ENCODE measurements at regions not wholly inside any gene's neighbourhood (a gene's known extent, or its start where the extent isn't known, plus 50 kb on each side); places are given as distances from the start of the nearest gene placed in this dataset.
A peak's percentile ranks its signal among the peaks of the same experiment; 100 is the strongest.

GRCh38 chr2:234293973-234294372 is 202.9 kb downstream of the ARL4C start:
- peak overlapping the region in 2 of 4 donors; percentile 2 to 80 for H3K27ac ChIP-seq
- no peaks in the 10 kb centered on the region for H3K27me3 ChIP-seq
- H3K4me3 ChIP-seq, result no peak overlapping the region
- 49 to 66% methylated on average over 4 of the region's 4 CpGs for WGBS, 2 donors
- peaks cover 10 to 31% (median 12%) of the 10 kb centered on the region in 3 donors for H3K4me1 ChIP-seq
- intact Hi-C loops (cut with DNase I), result loop anchor here (5.0 kb wide), 1 partner anchor 203 kb away; the partner anchor contains the start of gene ARL4C
- no peaks in the 10 kb centered on the region for H3K9me3 ChIP-seq
- H3K36me3 ChIP-seq, result no peaks in the 10 kb centered on the region
- TF ChIP-seq, protein P1, sequence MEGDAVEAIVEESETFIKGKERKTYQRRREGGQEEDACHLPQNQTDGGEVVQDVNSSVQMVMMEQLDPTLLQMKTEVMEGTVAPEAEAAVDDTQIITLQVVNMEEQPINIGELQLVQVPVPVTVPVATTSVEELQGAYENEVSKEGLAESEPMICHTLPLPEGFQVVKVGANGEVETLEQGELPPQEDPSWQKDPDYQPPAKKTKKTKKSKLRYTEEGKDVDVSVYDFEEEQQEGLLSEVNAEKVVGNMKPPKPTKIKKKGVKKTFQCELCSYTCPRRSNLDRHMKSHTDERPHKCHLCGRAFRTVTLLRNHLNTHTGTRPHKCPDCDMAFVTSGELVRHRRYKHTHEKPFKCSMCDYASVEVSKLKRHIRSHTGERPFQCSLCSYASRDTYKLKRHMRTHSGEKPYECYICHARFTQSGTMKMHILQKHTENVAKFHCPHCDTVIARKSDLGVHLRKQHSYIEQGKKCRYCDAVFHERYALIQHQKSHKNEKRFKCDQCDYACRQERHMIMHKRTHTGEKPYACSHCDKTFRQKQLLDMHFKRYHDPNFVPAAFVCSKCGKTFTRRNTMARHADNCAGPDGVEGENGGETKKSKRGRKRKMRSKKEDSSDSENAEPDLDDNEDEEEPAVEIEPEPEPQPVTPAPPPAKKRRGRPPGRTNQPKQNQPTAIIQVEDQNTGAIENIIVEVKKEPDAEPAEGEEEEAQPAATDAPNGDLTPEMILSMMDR (IDR thresholded peaks at IDR 0.05), result no peak
- no peak for TF ChIP-seq POLR2A (IDR thresholded peaks at IDR 0.05)
- no peak for DNase-seq

- Histone ChIP-seq H3K36me3 (no peaks in the 10 kb centered on the region), H3K4me3 (no peak overlapping the region), H3K27me3 (no peaks in the 10 kb centered on the region), H3K27ac (peak overlapping the region in 1 of 4 donors; percentile 80), H3K9me3 (no peaks in the 10 kb centered on the region), H3K4me1 (peaks cover 10 to 34% (median 15%) of the 10 kb centered on the region in 3 donors)
- no peak for DNase-seq
- intact Hi-C loops (cut with DNase I), result loop anchor here (5.0 kb wide), 1 partner anchor 204 kb away; the partner anchor contains the start of gene ARL4C
- TF ChIP-seq, protein P1 (IDR thresholded peaks at IDR 0.05), result no peak
- TF ChIP-seq POLR2A (IDR thresholded peaks at IDR 0.05), result no peak
Observed at GRCh38 chr2:234292962-234293243, 204.0 kb downstream of the ARL4C start.

DNA sequence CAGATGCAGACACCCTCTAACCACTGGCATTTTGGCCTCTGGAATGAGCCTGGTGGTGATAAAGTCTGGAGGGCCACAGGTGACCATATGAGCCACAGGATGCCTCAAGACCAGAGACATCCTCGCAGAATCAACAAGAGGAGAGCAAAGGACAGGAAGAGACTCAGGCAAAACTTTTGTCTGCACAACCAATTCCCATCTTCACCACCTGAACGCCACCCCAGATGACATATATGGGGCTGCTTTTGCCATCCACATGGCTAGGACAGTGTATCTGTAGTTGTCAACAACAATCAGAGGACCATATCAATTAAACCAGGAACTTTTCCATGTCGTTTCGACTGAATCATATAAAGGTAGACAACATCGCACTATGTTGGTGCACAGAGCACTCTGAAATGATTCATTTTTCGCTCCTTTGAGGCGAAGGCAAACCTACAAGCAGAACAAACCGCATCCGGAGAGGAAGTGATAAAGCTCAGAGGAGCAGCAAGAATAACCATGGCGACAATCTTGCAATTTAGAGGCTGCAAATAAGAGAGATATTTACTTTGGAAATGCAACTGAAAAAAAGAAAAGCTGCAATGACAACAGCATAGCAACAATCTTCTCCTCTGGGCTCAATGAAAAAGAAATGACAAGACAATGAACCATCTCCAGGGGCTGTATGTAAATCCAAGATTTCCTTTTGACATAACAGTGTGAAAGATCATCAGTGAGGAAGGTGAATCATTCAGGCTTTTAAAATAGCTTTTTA is 204.5 kb downstream of the ARL4C start:
- no peak for DNase-seq
- WGBS, 2 donors, result 62 to 77% methylated on average over 10 of the region's 10 CpGs
- intact Hi-C loops (cut with DNase I), result loop anchor here (5.0 kb wide), 1 partner anchor 205 kb away; the partner anchor contains the start of gene ARL4C
- no peak for TF ChIP-seq POLR2A (IDR thresholded peaks at IDR 0.05)
- TF ChIP-seq, protein P1 (IDR thresholded peaks at IDR 0.05), result no peak
- Histone ChIP-seq H3K9me3 (no peaks in the 10 kb centered on the region), H3K4me3 (no peak overlapping the region), H3K27ac (peak overlapping the region in 3 of 4 donors; percentile 30 to 80 (median 71)), H3K4me1 (peaks cover 10 to 34% (median 15%) of the 10 kb centered on the region in 3 donors), H3K36me3 (no peaks in the 10 kb centered on the region), H3K27me3 (no peaks in the 10 kb centered on the region)

DNA sequence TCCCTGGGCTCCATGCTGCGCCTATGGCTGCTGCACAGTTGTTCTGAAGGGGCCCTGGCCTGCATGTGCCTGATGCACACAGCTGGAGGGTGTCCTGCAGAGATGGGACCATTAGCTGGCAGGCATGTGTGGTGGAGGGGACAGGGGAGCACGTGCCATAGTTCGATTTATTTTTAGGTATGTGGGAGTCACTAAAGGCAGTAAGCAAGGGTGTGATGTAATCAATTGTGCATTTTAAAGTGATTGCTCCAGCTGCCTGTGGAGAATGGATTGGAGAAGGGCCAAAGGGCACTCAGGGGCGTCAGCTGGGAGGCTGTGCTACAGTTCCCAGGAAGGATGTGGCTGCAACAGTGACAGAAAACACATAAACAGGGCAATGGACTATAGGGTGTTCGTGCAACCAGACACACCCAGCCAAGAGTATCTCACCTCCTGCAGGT is 205.1 kb downstream of the ARL4C start:
- Histone ChIP-seq H3K4me3 (no peak overlapping the region), H3K27ac (peak overlapping the region; percentile 30 to 80 (median 61)), H3K36me3 (no peaks in the 10 kb centered on the region), H3K27me3 (no peaks in the 10 kb centered on the region), H3K9me3 (no peaks in the 10 kb centered on the region), H3K4me1 (peaks cover 10 to 34% (median 15%) of the 10 kb centered on the region in 3 donors)
- intact Hi-C loops (cut with DNase I), result loop anchor here (5.0 kb wide), 1 partner anchor 206 kb away; the partner anchor contains the start of gene ARL4C
- DNase-seq, result no peak
- 41 to 43% methylated on average over 4 to 5 of the region's 5 CpGs for WGBS, 2 donors
- TF ChIP-seq, protein P1 (IDR thresholded peaks at IDR 0.05), result no peak
- TF ChIP-seq POLR2A (IDR thresholded peaks at IDR 0.05), result no peak

DNA sequence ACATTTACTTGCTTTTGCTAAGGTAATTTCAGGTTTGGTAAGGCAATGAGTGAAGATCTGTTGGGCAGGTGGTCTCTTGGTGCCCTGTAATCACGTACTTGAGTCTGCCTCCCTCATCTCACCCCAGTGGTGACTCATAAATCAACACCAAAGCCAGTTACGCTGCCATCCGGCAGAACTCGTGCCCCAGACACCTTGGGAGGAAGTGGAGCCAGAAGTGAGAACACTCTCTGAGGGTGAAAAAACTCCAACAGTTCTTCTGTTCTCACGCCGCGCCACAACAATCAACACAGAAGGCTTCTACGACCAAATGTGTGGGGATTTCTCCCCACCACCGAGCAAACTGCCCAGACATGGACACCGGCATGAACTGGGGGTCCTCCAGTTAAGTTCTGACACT is 206.2 kb downstream of the ARL4C start:
- TF ChIP-seq POLR2A (IDR thresholded peaks at IDR 0.05), result peak in 1 of 4 donors; percentile 48
- TF ChIP-seq, protein P1 (IDR thresholded peaks at IDR 0.05), result no peak
- intact Hi-C loops (cut with DNase I), result loop anchor here (5.0 kb wide), 1 partner anchor 207 kb away; the partner anchor contains the start of gene ARL4C
- Histone ChIP-seq H3K9me3 (no peaks in the 10 kb centered on the region), H3K4me3 (no peak overlapping the region), H3K27me3 (no peaks in the 10 kb centered on the region), H3K4me1 (peaks cover 10 to 34% (median 15%) of the 10 kb centered on the region in 3 donors), H3K36me3 (no peaks in the 10 kb centered on the region), H3K27ac (peak overlapping the region; percentile 51 to 80 (median 62))
- WGBS, 2 donors, result 52 to 55% methylated on average over 5 to 10 of the region's 10 CpGs
- no peak for DNase-seq
